OCI-LY1 (cell line): ENCODE measurements at regions not wholly inside any gene's neighbourhood (a gene's known extent, or its start where the extent isn't known, plus 50 kb on each side); places are given as distances from the start of the nearest gene placed in this dataset.

ENCODE experiments used
- H2AFZ ChIP-seq: fragments of 200-600 bp; sonication (generic), shearing (Covaris generic); 2 replicates; pipeline ENCODE4 v1.6.0; 2014; ENCODE audit warnings: antibody characterized with exemption, mild to moderate bottlenecking, low read length
- H3F3A ChIP-seq: fragments of 200-600 bp; sonication (generic), shearing (Covaris generic); 2 replicates; pipeline ENCODE4 v1.6.0; 2014; ENCODE audit warnings: mild to moderate bottlenecking, antibody characterized with exemption, low read length, moderate library complexity; ENCODE audit not compliant: insufficient read depth
- H3K27ac ChIP-seq: fragments of 200-600 bp; sonication (generic); 2 replicates; pipeline ENCODE4 v1.5.1; 2014; ENCODE audit warnings: low read length, mixed run types, mild to moderate bottlenecking, low read depth; ENCODE audit not compliant: poor library complexity, severe bottlenecking
- H3K27me3 ChIP-seq: fragments of 200-600 bp; sonication (generic); 2 replicates; pipeline ENCODE4 v1.6.0; 2014; ENCODE audit warnings: antibody characterized with exemption, mild to moderate bottlenecking, low read length, moderate library complexity; ENCODE audit not compliant: insufficient read depth
- H3K36me3 ChIP-seq: fragments of 200-600 bp; sonication (generic); 2 replicates; pipeline ENCODE4 v1.6.1; 2014; ENCODE audit warnings: mild to moderate bottlenecking, antibody characterized with exemption, low read length, moderate library complexity, mixed read lengths; ENCODE audit not compliant: insufficient read depth
- H3K4me1 ChIP-seq: fragments of 200-600 bp; sonication (generic); 2 replicates; pipeline ENCODE4 v1.5.1; 2014; ENCODE audit warnings: mild to moderate bottlenecking, low read length, moderate library complexity; ENCODE audit not compliant: insufficient read depth, severe bottlenecking
- H3K4me2 ChIP-seq: fragments of 200-600 bp; sonication (generic), shearing (Covaris generic); 2 replicates; pipeline ENCODE4 v1.6.1; 2014; ENCODE audit warnings: low read length
- H3K4me3 ChIP-seq: fragments of 200-600 bp; sonication (generic); 2 replicates; pipeline ENCODE4 v1.5.1; 2014; ENCODE audit warnings: low read length, low read depth, mild to moderate bottlenecking, mixed read lengths; ENCODE audit not compliant: poor library complexity, severe bottlenecking
- H3K79me2 ChIP-seq: fragments of 200-600 bp; shearing (Covaris generic); 2 replicates; pipeline ENCODE4 v1.6.1; 2016; ENCODE audit warnings: mixed run types, low read length, mixed read lengths; ENCODE audit not compliant: insufficient read depth
- H3K9ac ChIP-seq: fragments of 200-600 bp; sonication (generic), shearing (Covaris generic); 2 replicates; pipeline ENCODE4 v1.6.1; 2014; ENCODE audit warnings: mild to moderate bottlenecking, low read length, mixed read lengths
- H3K9me2 ChIP-seq: fragments of 200-600 bp; sonication (generic), shearing (Covaris generic); 2 replicates; pipeline ENCODE4 v1.6.1; 2014; ENCODE audit warnings: low read depth, mild to moderate bottlenecking, low read length, mixed read lengths
- H3K9me3 ChIP-seq: fragments of 200-600 bp; shearing (Covaris generic); 2 replicates; pipeline ENCODE4 v1.6.1; 2014; ENCODE audit warnings: low read length, mixed read lengths
- H4K20me1 ChIP-seq: fragments of 200-600 bp; sonication (generic), shearing (Covaris generic); 2 replicates; pipeline ENCODE4 v1.6.0; 2016; ENCODE audit warnings: mild to moderate bottlenecking, low read length; ENCODE audit not compliant: insufficient read depth
- CTCF ChIP-seq: fragments of 200-600 bp; sonication (generic), shearing (Covaris generic); IDR thresholded peaks from 2 replicates; pipeline ENCODE4 v1.5.1; 2017; ENCODE audit warnings: mild to moderate bottlenecking, antibody characterized with exemption, low read length, moderate library complexity, mixed read lengths
- EZH2 ChIP-seq: fragments of 200-600 bp; sonication (generic), shearing (Covaris generic); IDR thresholded peaks from 2 replicates; pipeline ENCODE4 v1.8.0; 2017; ENCODE audit warnings: borderline replicate concordance, mixed run types, mild to moderate bottlenecking, antibody characterized with exemption, low read length, moderate library complexity, mixed read lengths

- no peak overlapping the region for H3K4me3 ChIP-seq
- H4K20me1 ChIP-seq, result no peaks in the 10 kb centered on the region
- H3K4me2 ChIP-seq, result no peak overlapping the region
- TF ChIP-seq CTCF, result no peak
- no peak for TF ChIP-seq EZH2
- H3K27me3 ChIP-seq, result no peaks in the 10 kb centered on the region
- H3K9me2 ChIP-seq, result no peaks in the 10 kb centered on the region
- no peak overlapping the region for H3K27ac ChIP-seq
- H3K9ac ChIP-seq, result no peak overlapping the region
- H2AFZ ChIP-seq, result no peak overlapping the region
- H3K4me1 ChIP-seq, result no peaks in the 10 kb centered on the region
- no peaks in the 10 kb centered on the region for H3F3A ChIP-seq
- no peaks in the 10 kb centered on the region for H3K36me3 ChIP-seq
- no peaks in the 10 kb centered on the region for H3K79me2 ChIP-seq
- no peaks in the 10 kb centered on the region for H3K9me3 ChIP-seq
Observed at GRCh38 chr9:18075253-18075952, 398.6 kb upstream of the ADAMTSL1 start.

DNA sequence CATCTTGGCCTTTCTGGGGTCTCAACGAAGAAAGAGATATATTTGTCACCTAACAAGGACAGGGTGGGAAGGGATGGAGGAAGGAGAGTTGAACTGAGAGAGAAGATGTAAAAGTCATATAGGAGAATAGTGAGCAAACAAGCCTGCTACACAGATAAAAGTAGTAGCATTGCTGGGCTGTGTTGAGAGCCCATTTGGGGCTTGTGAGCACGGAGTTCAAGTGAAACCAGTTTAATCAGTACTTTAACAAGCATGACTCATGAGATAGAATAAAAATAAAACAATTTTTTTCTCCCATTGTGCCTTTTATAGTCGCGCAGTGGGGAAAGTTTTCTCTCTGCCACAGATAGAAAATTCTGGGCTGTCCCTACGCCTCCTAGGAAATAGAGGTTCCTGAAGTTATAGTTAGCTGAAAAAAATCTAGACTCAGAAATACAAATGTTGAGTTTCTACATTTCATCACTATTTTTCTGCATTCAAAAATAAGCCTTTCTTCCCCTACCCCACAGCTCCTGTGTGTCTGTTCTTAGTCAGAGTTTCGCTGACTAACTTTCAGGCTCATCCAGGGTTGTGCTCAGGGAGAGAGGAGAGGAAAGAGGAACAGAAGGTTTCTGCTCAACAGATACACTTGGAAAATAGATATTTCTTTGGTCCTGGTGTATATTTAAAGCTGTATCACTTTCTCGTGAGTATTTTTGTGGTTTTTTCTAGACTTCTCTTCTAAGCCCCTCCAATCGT, 395.8 kb upstream of the ADAMTSL1 start:
- H3K9me2 ChIP-seq, result no peaks in the 10 kb centered on the region
- H3K4me2 ChIP-seq, result no peak overlapping the region
- H3K4me3 ChIP-seq, result no peak overlapping the region
- no peaks in the 10 kb centered on the region for H3K27me3 ChIP-seq
- no peak overlapping the region for H2AFZ ChIP-seq
- no peaks in the 10 kb centered on the region for H3K4me1 ChIP-seq
- H3K36me3 ChIP-seq, result no peaks in the 10 kb centered on the region
- H3K27ac ChIP-seq, result no peak overlapping the region
- H4K20me1 ChIP-seq, result no peaks in the 10 kb centered on the region
- TF ChIP-seq EZH2 (no peak), CTCF (no peak)
- no peaks in the 10 kb centered on the region for H3K79me2 ChIP-seq
- H3K9me3 ChIP-seq, result no peaks in the 10 kb centered on the region
- H3F3A ChIP-seq, result no peaks in the 10 kb centered on the region
- H3K9ac ChIP-seq, result no peak overlapping the region

DNA sequence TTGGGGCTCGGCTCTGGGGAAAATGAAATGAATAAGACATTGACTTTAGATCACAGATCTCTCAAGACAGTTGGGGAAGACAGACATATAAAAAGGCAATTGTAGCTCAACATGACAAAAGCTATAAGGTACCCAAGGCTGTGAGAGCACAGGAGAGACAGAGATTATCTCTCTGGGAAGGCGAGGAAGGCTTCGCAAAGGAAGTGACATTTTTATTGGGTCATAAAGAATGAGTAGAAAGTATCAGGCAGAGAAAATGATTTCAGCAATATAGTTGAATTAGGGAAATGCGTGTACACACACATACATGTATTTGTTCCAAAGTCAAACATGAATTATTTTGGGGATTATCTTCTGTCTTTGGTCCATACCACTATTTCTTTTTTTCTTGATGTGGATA, 381.8 kb upstream of the ADAMTSL1 start:
- Histone ChIP-seq H3K4me3 (no peak overlapping the region), H3K79me2 (no peaks in the 10 kb centered on the region), H3K9ac (no peak overlapping the region), H4K20me1 (no peaks in the 10 kb centered on the region), H3K4me2 (no peak overlapping the region), H3K27ac (no peak overlapping the region), H3K36me3 (no peaks in the 10 kb centered on the region), H3K9me3 (no peaks in the 10 kb centered on the region), H3K27me3 (no peaks in the 10 kb centered on the region), H3F3A (no peaks in the 10 kb centered on the region), H3K9me2 (no peaks in the 10 kb centered on the region), H3K4me1 (no peaks in the 10 kb centered on the region), H2AFZ (no peak overlapping the region)
- TF ChIP-seq EZH2, result no peak
- no peak for TF ChIP-seq CTCF
